K562 (cell line): ENCODE measurements at regions not wholly inside any gene's neighbourhood (a gene's known extent, or its start where the extent isn't known, plus 50 kb on each side); places are given as distances from the start of the nearest gene placed in this dataset.

Experiments
- U2AF1 ChIP-seq: fragments of 200-400 bp; formaldehyde crosslinking; optimal IDR thresholded peaks from 2 replicates; pipeline ENCODE3; 2017; ENCODE audit warnings: mild to moderate bottlenecking, low read depth, low read length, moderate library complexity
- TF ChIP-seq, protein P1 (sequence below): fragments of 250-450 bp; sonication (Bioruptor Pico); IDR thresholded peaks from 2 replicates; pipeline ENCODE4 v1.4.0; 2020; ENCODE audit warnings: mild to moderate bottlenecking

DNA sequence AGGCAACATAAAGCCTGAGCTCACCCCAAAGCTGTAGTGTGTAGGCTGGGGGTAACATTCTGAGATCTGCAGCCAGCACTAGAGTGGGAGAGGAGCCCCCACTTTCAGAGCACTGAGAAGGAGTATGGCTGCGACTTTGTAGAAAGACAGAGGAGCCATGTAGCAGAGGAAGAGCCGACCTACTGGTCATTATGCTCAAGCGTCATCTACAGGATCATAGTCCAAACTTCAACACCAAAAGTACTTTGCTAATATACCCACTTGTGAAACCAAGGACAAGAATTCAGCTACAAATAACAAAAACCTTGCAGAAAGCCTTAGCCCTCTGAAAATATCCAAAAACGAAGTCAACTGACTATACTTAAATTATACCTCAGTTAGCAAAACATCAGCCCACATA, 330.1 kb downstream of the MAN2A1 start:
- no peak for TF ChIP-seq U2AF1
- TF ChIP-seq, protein P1, sequence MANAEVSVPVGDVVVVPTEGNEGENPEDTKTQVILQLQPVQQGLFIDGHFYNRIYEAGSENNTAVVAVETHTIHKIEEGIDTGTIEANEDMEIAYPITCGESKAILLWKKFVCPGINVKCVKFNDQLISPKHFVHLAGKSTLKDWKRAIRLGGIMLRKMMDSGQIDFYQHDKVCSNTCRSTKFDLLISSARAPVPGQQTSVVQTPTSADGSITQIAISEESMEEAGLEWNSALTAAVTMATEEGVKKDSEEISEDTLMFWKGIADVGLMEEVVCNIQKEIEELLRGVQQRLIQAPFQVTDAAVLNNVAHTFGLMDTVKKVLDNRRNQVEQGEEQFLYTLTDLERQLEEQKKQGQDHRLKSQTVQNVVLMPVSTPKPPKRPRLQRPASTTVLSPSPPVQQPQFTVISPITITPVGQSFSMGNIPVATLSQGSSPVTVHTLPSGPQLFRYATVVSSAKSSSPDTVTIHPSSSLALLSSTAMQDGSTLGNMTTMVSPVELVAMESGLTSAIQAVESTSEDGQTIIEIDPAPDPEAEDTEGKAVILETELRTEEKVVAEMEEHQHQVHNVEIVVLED (CRISPR knock-in tag) = no peak
